ENCODE measurements at regions not wholly inside any gene's neighbourhood (a gene's known extent, or its start where the extent isn't known, plus 50 kb on each side); places are given as distances from the start of the nearest gene placed in this dataset.

GRCh38 chr14:38400751-38401150 is 144.9 kb upstream of the CLEC14A start:
- H3K4me3 ChIP-seq (ENCODE audit: low read length): no peak overlapping the region
- TF ChIP-seq CTCF (IDR thresholded peaks at IDR 0.05; ENCODE audit: insufficient read depth, low read depth, low read length, missing control alignments): no peak
- DNase-seq (ENCODE audit: low read depth): no peak

- no peak for DNase-seq (ENCODE audit: low read depth)
- no peak for TF ChIP-seq CTCF (IDR thresholded peaks at IDR 0.05; ENCODE audit: insufficient read depth, low read depth, low read length, missing control alignments)
- H3K4me3 ChIP-seq (ENCODE audit: low read length): no peak overlapping the region
These were observed 143.8 kb upstream of the CLEC14A start for GRCh38 chr14:38399652-38400051.

- no peak overlapping the region for H3K4me3 ChIP-seq (ENCODE audit: low read length)
- no peak for TF ChIP-seq CTCF (IDR thresholded peaks at IDR 0.05; ENCODE audit: insufficient read depth, low read depth, low read length, missing control alignments)
- DNase-seq (ENCODE audit: low read depth): no peak
These were observed 138.9 kb upstream of the CLEC14A start for GRCh38 chr14:38394767-38395166.

GRCh38 chr14:38394064-38394463 is 138.2 kb upstream of the CLEC14A start:
- DNase-seq (ENCODE audit: low read depth): no peak
- no peak overlapping the region for H3K4me3 ChIP-seq (ENCODE audit: low read length)
- no peak for TF ChIP-seq CTCF (IDR thresholded peaks at IDR 0.05; ENCODE audit: insufficient read depth, low read depth, low read length, missing control alignments)

- no peak overlapping the region for H3K4me3 ChIP-seq (ENCODE audit: low read length)
- no peak for TF ChIP-seq CTCF (IDR thresholded peaks at IDR 0.05; ENCODE audit: insufficient read depth, low read depth, low read length, missing control alignments)
- no peak for DNase-seq (ENCODE audit: low read depth)
These were observed 135.4 kb upstream of the CLEC14A start for GRCh38 chr14:38391334-38391733.

GRCh38 chr14:38389681-38390080 is 133.8 kb upstream of the CLEC14A start:
- no peak for DNase-seq (ENCODE audit: low read depth)
- TF ChIP-seq CTCF (IDR thresholded peaks at IDR 0.05; ENCODE audit: insufficient read depth, low read depth, low read length, missing control alignments): no peak
- no peak overlapping the region for H3K4me3 ChIP-seq (ENCODE audit: low read length)

GRCh38 chr14:38387821-38388220 is 131.9 kb upstream of the CLEC14A start:
- no peak for TF ChIP-seq CTCF (IDR thresholded peaks at IDR 0.05; ENCODE audit: insufficient read depth, low read depth, low read length, missing control alignments)
- no peak overlapping the region for H3K4me3 ChIP-seq (ENCODE audit: low read length)
- DNase-seq (ENCODE audit: low read depth): no peak
